Hepatocyte (in vitro differentiated cells): ENCODE measurements at regions not wholly inside any gene's neighbourhood (a gene's known extent, or its start where the extent isn't known, plus 50 kb on each side); places are given as distances from the start of the nearest gene placed in this dataset.

Experiments used
- DNase-seq: peaks from one replicate; pipeline ENCODE4 v3.0.0-alpha.2; 2016; ENCODE audit warnings: low spot score
- H2AFZ ChIP-seq: fragments of 200-600 bp; sonication (generic); 2 replicates; pipeline ENCODE4 v1.6.0; 2016; ENCODE audit warnings: antibody characterized with exemption, mild to moderate bottlenecking
- H3K27ac ChIP-seq: fragments of 200-600 bp; sonication (generic); 2 replicates; pipeline ENCODE4 v1.5.1; 2016; ENCODE audit warnings: mild to moderate bottlenecking
- H3K27me3 ChIP-seq: fragments of 200-600 bp; sonication (generic); 2 replicates; pipeline ENCODE4 v1.6.1; 2016
- H3K36me3 ChIP-seq: fragments of 200-600 bp; sonication (generic); replicated peaks from 2 replicates; pipeline ENCODE4 v1.5.1; 2016; ENCODE audit warnings: low read depth; ENCODE audit not compliant: insufficient read depth
- H3K4me1 ChIP-seq: fragments of 200-600 bp; sonication (generic); 2 replicates; pipeline ENCODE4 v1.5.1; 2016; ENCODE audit warnings: mild to moderate bottlenecking, moderate library complexity; ENCODE audit not compliant: insufficient read depth
- H3K4me2 ChIP-seq: fragments of 200-600 bp; sonication (generic); 2 replicates; pipeline ENCODE4 v1.6.0; 2016
- H3K4me3 ChIP-seq: fragments of 200-600 bp; sonication (generic); 2 replicates; pipeline ENCODE4 v1.5.1; 2016; ENCODE audit warnings: mild to moderate bottlenecking
- H3K79me2 ChIP-seq: fragments of 200-600 bp; sonication (generic); 2 replicates; pipeline ENCODE4 v1.6.0; 2017; ENCODE audit warnings: mild to moderate bottlenecking
- H3K9me2 ChIP-seq: fragments of 200-600 bp; sonication (generic); replicated peaks from 2 replicates; pipeline ENCODE4 v1.6.0; 2017; ENCODE audit warnings: mild to moderate bottlenecking; ENCODE audit not compliant: insufficient read depth
- H3K9me3 ChIP-seq: fragments of 200-600 bp; sonication (generic); 2 replicates; pipeline ENCODE4 v1.5.1; 2016; ENCODE audit warnings: low read depth, mild to moderate bottlenecking
- H4K20me1 ChIP-seq: fragments of 200-600 bp; sonication (generic); 2 replicates; pipeline ENCODE4 v1.6.0; 2016; ENCODE audit warnings: mild to moderate bottlenecking; ENCODE audit not compliant: insufficient read depth, poor library complexity, severe bottlenecking
- EZH2 ChIP-seq: fragments of 200-600 bp; sonication (generic); IDR thresholded peaks from 2 replicates; pipeline ENCODE4 v1.6.1; 2016; ENCODE audit warnings: antibody characterized with exemption, mild to moderate bottlenecking, borderline replicate concordance
- EZH2phosphoT487 ChIP-seq: fragments of 200-600 bp; sonication (generic); IDR thresholded peaks from one replicate; pipeline ENCODE4 v1.6.1; 2018; ENCODE audit warnings: antibody characterized with exemption, mild to moderate bottlenecking, low read depth, moderate library complexity; ENCODE audit not compliant: unreplicated experiment, severe bottlenecking
- WGBS: methylation state at CpG from one replicate; pipeline ENCODE4 v1.1.6; 2016; ENCODE audit warnings: low lambda C conversion rate; ENCODE audit errors: missing lambda C conversion rate; 5-methylcytosine and 5-hydroxymethylcytosine counted together
- TF ChIP-seq, protein P1 (sequence below): fragments of 200-600 bp; sonication (generic); IDR thresholded peaks from 2 replicates; pipeline ENCODE4 v1.5.1; 2016; ENCODE audit warnings: antibody characterized with exemption, mild to moderate bottlenecking; ENCODE audit not compliant: poor library complexity

DNA sequence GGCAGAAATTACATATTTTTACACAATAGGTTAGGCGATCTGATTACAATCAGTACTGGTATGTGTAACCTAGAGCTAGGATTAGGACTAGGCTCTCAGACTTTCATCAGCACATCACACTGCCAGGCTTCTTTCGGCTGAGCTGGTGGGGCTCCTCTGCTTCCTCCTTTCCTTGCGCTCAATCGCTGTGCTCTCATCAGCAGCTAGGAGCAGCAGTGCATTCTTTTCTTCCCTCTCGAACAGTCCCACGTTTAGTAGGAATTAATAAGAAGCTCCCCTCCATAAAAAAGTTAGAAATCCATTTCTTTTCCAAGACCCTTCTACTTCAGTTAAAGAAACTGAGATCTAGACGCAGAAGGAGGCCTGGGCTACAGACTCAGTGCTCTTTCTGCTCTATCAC lies 350.4 kb downstream of the SPRY1 start:
- Histone ChIP-seq H3K9me2 (no peaks in the 10 kb centered on the region), H2AFZ (no peak overlapping the region), H3K9me3 (no peaks in the 10 kb centered on the region), H3K79me2 (no peaks in the 10 kb centered on the region), H4K20me1 (no peaks in the 10 kb centered on the region), H3K27ac (peak overlapping the region; percentile 10), H3K4me2 (no peak overlapping the region), H3K36me3 (no peaks in the 10 kb centered on the region), H3K4me1 (peaks cover 14% of the 10 kb centered on the region), H3K4me3 (no peak overlapping the region), H3K27me3 (no peaks in the 10 kb centered on the region)
- WGBS: 67% methylated on average over 7 of the region's 7 CpGs
- no peak for DNase-seq
- no peak for TF ChIP-seq EZH2phosphoT487
- TF ChIP-seq, protein P1, sequence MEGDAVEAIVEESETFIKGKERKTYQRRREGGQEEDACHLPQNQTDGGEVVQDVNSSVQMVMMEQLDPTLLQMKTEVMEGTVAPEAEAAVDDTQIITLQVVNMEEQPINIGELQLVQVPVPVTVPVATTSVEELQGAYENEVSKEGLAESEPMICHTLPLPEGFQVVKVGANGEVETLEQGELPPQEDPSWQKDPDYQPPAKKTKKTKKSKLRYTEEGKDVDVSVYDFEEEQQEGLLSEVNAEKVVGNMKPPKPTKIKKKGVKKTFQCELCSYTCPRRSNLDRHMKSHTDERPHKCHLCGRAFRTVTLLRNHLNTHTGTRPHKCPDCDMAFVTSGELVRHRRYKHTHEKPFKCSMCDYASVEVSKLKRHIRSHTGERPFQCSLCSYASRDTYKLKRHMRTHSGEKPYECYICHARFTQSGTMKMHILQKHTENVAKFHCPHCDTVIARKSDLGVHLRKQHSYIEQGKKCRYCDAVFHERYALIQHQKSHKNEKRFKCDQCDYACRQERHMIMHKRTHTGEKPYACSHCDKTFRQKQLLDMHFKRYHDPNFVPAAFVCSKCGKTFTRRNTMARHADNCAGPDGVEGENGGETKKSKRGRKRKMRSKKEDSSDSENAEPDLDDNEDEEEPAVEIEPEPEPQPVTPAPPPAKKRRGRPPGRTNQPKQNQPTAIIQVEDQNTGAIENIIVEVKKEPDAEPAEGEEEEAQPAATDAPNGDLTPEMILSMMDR: peak; percentile 2

DNA sequence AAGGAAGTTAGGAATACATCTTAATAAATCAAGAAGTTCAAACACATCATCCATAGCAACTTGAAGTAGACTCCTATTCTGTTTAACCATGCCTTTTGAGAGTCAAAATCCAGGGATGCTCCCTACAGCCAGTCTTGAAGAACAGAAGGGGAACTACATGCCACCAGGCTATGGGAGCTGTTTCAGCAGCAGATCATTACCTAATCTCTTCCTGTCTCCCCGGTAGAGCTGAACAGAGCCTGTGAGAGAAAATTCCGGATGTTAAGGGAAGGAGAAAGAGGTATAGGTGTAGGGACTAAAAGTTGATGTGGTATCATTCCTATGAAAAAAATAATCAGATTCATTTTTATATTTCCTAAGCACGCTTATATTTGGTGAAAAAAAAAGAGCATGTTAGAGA lies 352.2 kb downstream of the SPRY1 start:
- Histone ChIP-seq H2AFZ (no peak overlapping the region), H3K9me3 (no peaks in the 10 kb centered on the region), H4K20me1 (no peaks in the 10 kb centered on the region), H3K27ac (peak overlapping the region; percentile 92), H3K79me2 (no peaks in the 10 kb centered on the region), H3K9me2 (no peaks in the 10 kb centered on the region), H3K27me3 (no peaks in the 10 kb centered on the region), H3K4me2 (no peak overlapping the region), H3K4me3 (no peak overlapping the region), H3K36me3 (no peaks in the 10 kb centered on the region), H3K4me1 (peaks cover 14% of the 10 kb centered on the region)
- 83% methylated on average over 3 of the region's 3 CpGs for WGBS
- TF ChIP-seq EZH2 (no peak), EZH2phosphoT487 (no peak)
- TF ChIP-seq, protein P1: no peak
- no peak for DNase-seq

DNA sequence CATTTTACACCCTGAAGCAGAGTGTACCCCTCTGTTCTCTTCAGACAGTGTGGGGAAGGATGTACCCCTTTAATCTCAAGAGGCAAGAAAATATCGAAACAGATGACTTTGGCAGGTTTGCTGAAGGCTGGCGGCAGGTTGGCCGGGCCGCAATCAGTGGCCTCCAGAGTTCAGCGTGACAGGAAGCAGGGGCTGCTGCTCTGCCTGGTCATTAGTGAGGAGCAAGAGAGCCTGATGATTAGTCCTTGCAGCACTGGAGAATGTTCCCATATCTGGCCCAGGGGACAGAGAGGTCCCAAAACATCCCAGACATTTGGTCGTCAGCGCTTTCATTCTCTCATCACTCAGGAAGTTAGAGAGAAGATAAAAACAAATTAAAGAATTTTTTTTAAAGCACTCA lies 352.8 kb downstream of the SPRY1 start:
- TF ChIP-seq, protein P1: no peak
- no peak overlapping the region for H3K4me2 ChIP-seq
- WGBS: 84% methylated on average over 7 of the region's 7 CpGs

DNA sequence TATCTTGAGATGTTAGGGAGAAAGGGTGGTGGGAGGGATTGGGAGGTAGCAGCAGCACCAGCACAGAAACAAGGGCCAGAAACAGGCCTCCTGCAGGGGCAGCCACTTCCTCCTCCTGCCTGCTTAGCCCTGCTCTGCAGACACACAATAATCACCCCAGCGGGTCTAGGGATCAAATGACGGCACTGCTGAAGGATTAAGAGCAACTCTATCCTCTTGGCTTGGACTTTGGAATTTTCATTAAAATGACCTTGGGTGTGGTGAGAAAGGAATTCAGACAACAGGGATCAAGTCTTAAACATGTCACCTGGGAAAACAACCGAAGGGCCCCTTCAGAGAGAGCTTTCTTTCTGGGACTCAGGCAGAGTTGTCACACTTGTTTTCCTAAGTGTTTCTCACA lies 353.4 kb downstream of the SPRY1 start:
- H3K36me3 ChIP-seq: no peaks in the 10 kb centered on the region
- no peaks in the 10 kb centered on the region for H3K9me2 ChIP-seq
- no peaks in the 10 kb centered on the region for H3K9me3 ChIP-seq
- H3K27me3 ChIP-seq: no peaks in the 10 kb centered on the region
- peak overlapping the region; percentile 92 for H3K27ac ChIP-seq
- no peaks in the 10 kb centered on the region for H4K20me1 ChIP-seq
- 25% methylated on average over 3 of the region's 3 CpGs for WGBS
- peak overlapping the region; percentile 14 for H3K4me2 ChIP-seq
- no peaks in the 10 kb centered on the region for H3K79me2 ChIP-seq
- no peak for TF ChIP-seq EZH2phosphoT487
- no peak for TF ChIP-seq EZH2
- TF ChIP-seq, protein P1: no peak
- no peak overlapping the region for H3K4me3 ChIP-seq
- peak overlapping the region; percentile 1 for H2AFZ ChIP-seq
- peaks cover 11% of the 10 kb centered on the region for H3K4me1 ChIP-seq
- DNase-seq: peak; percentile 71

More for the DNA sequence above, 352.8 kb downstream of the SPRY1 start:
- H4K20me1 ChIP-seq: no peaks in the 10 kb centered on the region
- no peaks in the 10 kb centered on the region for H3K36me3 ChIP-seq
- H3K27ac ChIP-seq: peak overlapping the region; percentile 92
- H3K4me3 ChIP-seq: no peak overlapping the region
- DNase-seq: no peak
- H3K79me2 ChIP-seq: no peaks in the 10 kb centered on the region
- H3K4me1 ChIP-seq: peaks cover 14% of the 10 kb centered on the region
- no peaks in the 10 kb centered on the region for H3K9me2 ChIP-seq
- H3K27me3 ChIP-seq: no peaks in the 10 kb centered on the region
- H2AFZ ChIP-seq: no peak overlapping the region
- H3K9me3 ChIP-seq: no peaks in the 10 kb centered on the region
